ENCODE measurements at regions not wholly inside any gene's neighbourhood (a gene's known extent, or its start where the extent isn't known, plus 50 kb on each side); places are given as distances from the start of the nearest gene placed in this dataset.

DNA sequence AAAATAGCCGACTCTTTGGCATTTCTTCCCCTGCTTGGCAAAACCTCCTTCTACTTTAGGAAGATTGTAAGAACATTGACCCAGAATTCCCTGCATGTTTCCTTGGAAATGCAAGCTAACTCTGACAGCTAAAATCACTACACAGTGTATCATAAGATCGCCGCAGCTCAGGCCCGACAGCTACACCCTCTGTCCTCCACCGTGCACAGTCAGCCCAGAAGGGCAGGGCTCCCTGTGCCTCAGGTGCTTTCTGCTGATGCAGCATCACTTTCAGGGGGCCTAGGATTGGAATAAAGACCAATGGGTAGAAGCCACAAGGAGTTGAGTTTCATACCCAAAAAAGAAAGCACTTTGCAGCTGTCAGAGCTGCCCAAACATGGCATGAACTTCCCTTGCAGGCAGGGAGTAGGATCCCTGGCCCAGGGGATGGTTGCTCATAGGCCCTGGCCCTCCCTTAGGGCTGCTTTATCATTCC, 145.3 kb downstream of the SEC16B start:
- Histone ChIP-seq H3K4me1 (ENCODE audit: control insufficient read depth in 1 of 2, insufficient read depth in 2 of 2, low read length in 2 of 2) (no peaks in the 10 kb centered on the region), H3K36me3 (ENCODE audit: control insufficient read depth in 1 of 2, insufficient read depth in 2 of 2, low read length in 1 of 2) (no peaks in the 10 kb centered on the region), H3K27me3 (ENCODE audit: control insufficient read depth in 1 of 2, insufficient read depth in 2 of 2, low read length in 1 of 2) (no peaks in the 10 kb centered on the region), H3K27ac (ENCODE audit: low read depth in 1 of 2, low read length in 2 of 2) (no peak overlapping the region), H3K4me3 (ENCODE audit: low read length in 2 of 2) (no peak overlapping the region), H3K9me3 (ENCODE audit: control insufficient read depth, low read length) (no peaks in the 10 kb centered on the region)
- ATAC-seq (ENCODE audit: low FRiP score) (no peak), DNase-seq (no peak)
- intact Hi-C loops (cut with DNase I), result no loop called here
- WGBS, 2 donors, result 17 to 23% methylated on average over 5 of the region's 5 CpGs

- WGBS, 2 donors, result 84 to 85% methylated on average over 6 of the region's 6 CpGs
- intact Hi-C loops (cut with DNase I), result no loop called here
Measured at GRCh38 chr1:177820213-177820612, 149.6 kb downstream of the SEC16B start.

GRCh38 chr1:177817937-177818875, 151.7 kb downstream of the SEC16B start:
- 62 to 68% methylated on average over 7 of the region's 7 CpGs for WGBS, 2 donors
- no peak overlapping the region for H3K4me3 ChIP-seq (ENCODE audit: low read length in 2 of 2)
- no peak overlapping the region for H3K27ac ChIP-seq (ENCODE audit: low read depth in 1 of 2, low read length in 2 of 2)
- peaks cover 2% of the 10 kb centered on the region for H3K9me3 ChIP-seq (ENCODE audit: control insufficient read depth, low read length)
- intact Hi-C loops (cut with DNase I), result no loop called here
- DNase-seq, result no peak
- no peaks in the 10 kb centered on the region for H3K4me1 ChIP-seq (ENCODE audit: control insufficient read depth in 1 of 2, insufficient read depth in 2 of 2, low read length in 2 of 2)
- no peaks in the 10 kb centered on the region for H3K36me3 ChIP-seq (ENCODE audit: control insufficient read depth in 1 of 2, insufficient read depth in 2 of 2, low read length in 1 of 2)
- H3K27me3 ChIP-seq (ENCODE audit: control insufficient read depth in 1 of 2, insufficient read depth in 2 of 2, low read length in 1 of 2), result no peaks in the 10 kb centered on the region
- no peak for ATAC-seq (ENCODE audit: low FRiP score)

More at GRCh38 chr1:177820213-177820612, 149.6 kb downstream of the SEC16B start:
- Histone ChIP-seq H3K4me1 (ENCODE audit: control insufficient read depth in 1 of 2, insufficient read depth in 2 of 2, low read length in 2 of 2) (no peaks in the 10 kb centered on the region), H3K27me3 (ENCODE audit: control insufficient read depth in 1 of 2, insufficient read depth in 2 of 2, low read length in 1 of 2) (no peaks in the 10 kb centered on the region), H3K36me3 (ENCODE audit: control insufficient read depth in 1 of 2, insufficient read depth in 2 of 2, low read length in 1 of 2) (no peaks in the 10 kb centered on the region), H3K4me3 (ENCODE audit: low read length in 2 of 2) (no peak overlapping the region), H3K27ac (ENCODE audit: low read depth in 1 of 2, low read length in 2 of 2) (no peak overlapping the region), H3K9me3 (ENCODE audit: control insufficient read depth, low read length) (peaks cover 2% of the 10 kb centered on the region)
- ATAC-seq (ENCODE audit: low FRiP score) (no peak), DNase-seq (no peak)

- 94 to 95% methylated on average over 13 of the region's 13 CpGs for WGBS, 2 donors
- ATAC-seq (ENCODE audit: low FRiP score) (no peak), DNase-seq (no peak)
- H3K4me3 ChIP-seq (ENCODE audit: low read length in 2 of 2), result no peak overlapping the region
- intact Hi-C loops (cut with DNase I), result no loop called here
- no peaks in the 10 kb centered on the region for H3K27me3 ChIP-seq (ENCODE audit: control insufficient read depth in 1 of 2, insufficient read depth in 2 of 2, low read length in 1 of 2)
- no peak overlapping the region for H3K27ac ChIP-seq (ENCODE audit: low read depth in 1 of 2, low read length in 2 of 2)
- peaks cover 2% of the 10 kb centered on the region for H3K9me3 ChIP-seq (ENCODE audit: control insufficient read depth, low read length)
- H3K36me3 ChIP-seq (ENCODE audit: control insufficient read depth in 1 of 2, insufficient read depth in 2 of 2, low read length in 1 of 2), result no peaks in the 10 kb centered on the region
- no peaks in the 10 kb centered on the region for H3K4me1 ChIP-seq (ENCODE audit: control insufficient read depth in 1 of 2, insufficient read depth in 2 of 2, low read length in 2 of 2)
Measured at GRCh38 chr1:177812650-177813049, 157.2 kb downstream of the SEC16B start.

GRCh38 chr1:177812144-177812543, 157.7 kb downstream of the SEC16B start:
- DNase-seq (no peak), ATAC-seq (ENCODE audit: low FRiP score) (no peak)
- Histone ChIP-seq H3K4me3 (ENCODE audit: low read length in 2 of 2) (no peak overlapping the region), H3K27ac (ENCODE audit: low read depth in 1 of 2, low read length in 2 of 2) (no peak overlapping the region), H3K9me3 (ENCODE audit: control insufficient read depth, low read length) (peaks cover 2% of the 10 kb centered on the region), H3K4me1 (ENCODE audit: control insufficient read depth in 1 of 2, insufficient read depth in 2 of 2, low read length in 2 of 2) (no peaks in the 10 kb centered on the region), H3K36me3 (ENCODE audit: control insufficient read depth in 1 of 2, insufficient read depth in 2 of 2, low read length in 1 of 2) (no peaks in the 10 kb centered on the region), H3K27me3 (ENCODE audit: control insufficient read depth in 1 of 2, insufficient read depth in 2 of 2, low read length in 1 of 2) (no peaks in the 10 kb centered on the region)
- intact Hi-C loops (cut with DNase I), result no loop called here
- 68 to 69% methylated on average over 3 of the region's 3 CpGs for WGBS, 2 donors

GRCh38 chr1:177811429-177811828, 158.4 kb downstream of the SEC16B start:
- intact Hi-C loops (cut with DNase I), result no loop called here
- ATAC-seq (ENCODE audit: low FRiP score) (no peak), DNase-seq (no peak)
- Histone ChIP-seq H3K4me1 (ENCODE audit: control insufficient read depth in 1 of 2, insufficient read depth in 2 of 2, low read length in 2 of 2) (no peaks in the 10 kb centered on the region), H3K9me3 (ENCODE audit: control insufficient read depth, low read length) (peaks cover under 1% of the 10 kb centered on the region), H3K27ac (ENCODE audit: low read depth in 1 of 2, low read length in 2 of 2) (no peak overlapping the region), H3K4me3 (ENCODE audit: low read length in 2 of 2) (no peak overlapping the region), H3K36me3 (ENCODE audit: control insufficient read depth in 1 of 2, insufficient read depth in 2 of 2, low read length in 1 of 2) (no peaks in the 10 kb centered on the region), H3K27me3 (ENCODE audit: control insufficient read depth in 1 of 2, insufficient read depth in 2 of 2, low read length in 1 of 2) (no peaks in the 10 kb centered on the region)
- WGBS, 2 donors, result 19 to 42% methylated on average over 5 of the region's 5 CpGs

- H3K9me3 ChIP-seq (ENCODE audit: control insufficient read depth, low read length), result no peaks in the 10 kb centered on the region
- H3K27ac ChIP-seq (ENCODE audit: low read depth in 1 of 2, low read length in 2 of 2), result no peak overlapping the region
- no peaks in the 10 kb centered on the region for H3K27me3 ChIP-seq (ENCODE audit: control insufficient read depth in 1 of 2, insufficient read depth in 2 of 2, low read length in 1 of 2)
- no peak for DNase-seq
- 34 to 38% methylated on average over 5 of the region's 5 CpGs for WGBS, 2 donors
- no peaks in the 10 kb centered on the region for H3K36me3 ChIP-seq (ENCODE audit: control insufficient read depth in 1 of 2, insufficient read depth in 2 of 2, low read length in 1 of 2)
- no peak overlapping the region for H3K4me3 ChIP-seq (ENCODE audit: low read length in 2 of 2)
- no peaks in the 10 kb centered on the region for H3K4me1 ChIP-seq (ENCODE audit: control insufficient read depth in 1 of 2, insufficient read depth in 2 of 2, low read length in 2 of 2)
- ATAC-seq (ENCODE audit: low FRiP score), result no peak
- intact Hi-C loops (cut with DNase I), result no loop called here
Measured at GRCh38 chr1:177809819-177810218, 160.0 kb downstream of the SEC16B start.

DNA sequence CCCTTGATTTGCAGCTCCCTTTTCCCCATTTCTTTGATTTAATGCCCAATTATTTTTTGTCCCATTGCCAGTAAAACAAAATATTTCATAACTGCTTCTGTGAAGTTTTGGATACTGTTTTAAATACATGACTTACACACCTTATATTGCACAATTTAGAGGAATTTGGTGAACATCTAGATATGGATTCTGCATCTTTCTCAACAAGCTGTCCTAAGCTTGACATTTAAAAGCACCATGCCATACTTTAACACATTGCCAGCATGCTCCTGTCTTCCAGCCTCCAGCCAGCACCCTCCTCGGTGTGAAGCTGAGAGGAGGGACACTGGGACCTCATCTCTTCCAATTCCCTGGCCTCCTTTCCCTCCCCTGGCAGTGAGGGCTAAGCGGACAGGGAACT, 167.6 kb downstream of the SEC16B start:
- no peak overlapping the region for H3K27ac ChIP-seq (ENCODE audit: low read depth in 1 of 2, low read length in 2 of 2)
- no peaks in the 10 kb centered on the region for H3K36me3 ChIP-seq (ENCODE audit: control insufficient read depth in 1 of 2, insufficient read depth in 2 of 2, low read length in 1 of 2)
- peaks cover 6% of the 10 kb centered on the region for H3K9me3 ChIP-seq (ENCODE audit: control insufficient read depth, low read length)
- no peak overlapping the region for H3K4me3 ChIP-seq (ENCODE audit: low read length in 2 of 2)
- no peaks in the 10 kb centered on the region for H3K27me3 ChIP-seq (ENCODE audit: control insufficient read depth in 1 of 2, insufficient read depth in 2 of 2, low read length in 1 of 2)
- intact Hi-C loops (cut with DNase I), result no loop called here
- DNase-seq, result no peak
- 55 to 57% methylated on average over 2 of the region's 2 CpGs for WGBS, 2 donors
- ATAC-seq (ENCODE audit: low FRiP score), result no peak
- H3K4me1 ChIP-seq (ENCODE audit: control insufficient read depth in 1 of 2, insufficient read depth in 2 of 2, low read length in 2 of 2), result no peaks in the 10 kb centered on the region

- H3K27me3 ChIP-seq (ENCODE audit: control insufficient read depth in 1 of 2, insufficient read depth in 2 of 2, low read length in 1 of 2), result no peaks in the 10 kb centered on the region
- peaks cover 6% of the 10 kb centered on the region for H3K9me3 ChIP-seq (ENCODE audit: control insufficient read depth, low read length)
- intact Hi-C loops (cut with DNase I), result no loop called here
- DNase-seq (no peak), ATAC-seq (ENCODE audit: low FRiP score) (no peak)
- no peak overlapping the region for H3K4me3 ChIP-seq (ENCODE audit: low read length in 2 of 2)
- no peaks in the 10 kb centered on the region for H3K36me3 ChIP-seq (ENCODE audit: control insufficient read depth in 1 of 2, insufficient read depth in 2 of 2, low read length in 1 of 2)
- H3K27ac ChIP-seq (ENCODE audit: low read depth in 1 of 2, low read length in 2 of 2), result no peak overlapping the region
- no peaks in the 10 kb centered on the region for H3K4me1 ChIP-seq (ENCODE audit: control insufficient read depth in 1 of 2, insufficient read depth in 2 of 2, low read length in 2 of 2)
- 58 to 70% methylated on average over 3 of the region's 3 CpGs for WGBS, 2 donors
Measured at GRCh38 chr1:177801790-177802189, 168.1 kb downstream of the SEC16B start.
